HFFc6 (cell line): ENCODE measurements at regions not wholly inside any gene's neighbourhood (a gene's known extent, or its start where the extent isn't known, plus 50 kb on each side); places are given as distances from the start of the nearest gene placed in this dataset.
"Not testable (repeated sequence)": the region's sequence is repeated elsewhere in the genome, so short reads cannot be mapped to it uniquely, and the experiment has no call there.

Experiments used
- DNase-seq: peaks from one replicate; pipeline ENCODE4 v3.0.0-alpha.2; 2018
- H3K27ac Mint-ChIP-seq: 2 replicates; pipeline ENCODE4 v1.8.0; 2020; ENCODE audit warnings: mild to moderate bottlenecking, mixed read lengths
- H3K27me3 Mint-ChIP-seq: 2 replicates; pipeline ENCODE4 v1.8.0; 2021; ENCODE audit warnings: mild to moderate bottlenecking, moderate library complexity, mixed read lengths; ENCODE audit not compliant: insufficient read depth
- H3K36me3 Mint-ChIP-seq: 2 replicates; pipeline ENCODE4 v1.8.0; 2021; ENCODE audit warnings: low read depth, mixed read lengths
- H3K4me1 Mint-ChIP-seq: 2 replicates; pipeline ENCODE4 v1.8.0; 2020; ENCODE audit warnings: low read depth, mixed read lengths
- H3K4me3 Mint-ChIP-seq: 2 replicates; pipeline ENCODE4 v1.8.0; 2020; ENCODE audit warnings: mild to moderate bottlenecking, moderate library complexity, mixed read lengths
- H3K9me3 Mint-ChIP-seq: 2 replicates; pipeline ENCODE4 v1.8.0; 2020; ENCODE audit warnings: mild to moderate bottlenecking, mixed read lengths
- CTCF ChIP-seq: fragments of 200-600 bp; sonication (generic); IDR thresholded peaks from 2 replicates; pipeline ENCODE4 v1.5.0; 2021; ENCODE audit warnings: antibody characterized with exemption, mild to moderate bottlenecking

- Mint-ChIP-seq H3K36me3 (no peaks in the 10 kb centered on the region), H3K27ac (no peak overlapping the region), H3K4me3 (no peak overlapping the region), H3K9me3 (peaks cover 34% of the 10 kb centered on the region), H3K4me1 (no peaks in the 10 kb centered on the region), H3K27me3 (no peaks in the 10 kb centered on the region)
- TF ChIP-seq CTCF = no peak
- no peak for DNase-seq
Observed at GRCh38 chr1:106366627-106367319, 689.7 kb upstream of the PRMT6 start.

- no peaks in the 10 kb centered on the region for H3K36me3 Mint-ChIP-seq
- H3K27ac Mint-ChIP-seq = no peak overlapping the region
- no peak overlapping the region for H3K4me3 Mint-ChIP-seq
- peaks cover 34% of the 10 kb centered on the region for H3K9me3 Mint-ChIP-seq
- DNase-seq = no peak
- no peaks in the 10 kb centered on the region for H3K27me3 Mint-ChIP-seq
- TF ChIP-seq CTCF = no peak
- no peaks in the 10 kb centered on the region for H3K4me1 Mint-ChIP-seq
Observed at GRCh38 chr1:106378261-106378660, 678.2 kb upstream of the PRMT6 start.

GRCh38 chr1:106380772-106381171 is 675.7 kb upstream of the PRMT6 start:
- Mint-ChIP-seq H3K36me3 (no peaks in the 10 kb centered on the region), H3K4me1 (no peaks in the 10 kb centered on the region), H3K27me3 (no peaks in the 10 kb centered on the region), H3K9me3 (peaks cover 33% of the 10 kb centered on the region), H3K4me3 (no peak overlapping the region), H3K27ac (no peak overlapping the region)
- no peak for TF ChIP-seq CTCF
- DNase-seq = no peak

- not testable (repeated sequence) for H3K4me3 Mint-ChIP-seq, H3K27ac Mint-ChIP-seq, DNase-seq, H3K4me1 Mint-ChIP-seq, H3K36me3 Mint-ChIP-seq, H3K27me3 Mint-ChIP-seq
- H3K9me3 Mint-ChIP-seq = peaks cover 35% of the 10 kb centered on the region
Observed at GRCh38 chr1:106389160-106389559, 667.3 kb upstream of the PRMT6 start.

- Mint-ChIP-seq H3K27ac (no peak overlapping the region), H3K4me3 (no peak overlapping the region), H3K36me3 (no peaks in the 10 kb centered on the region), H3K27me3 (no peaks in the 10 kb centered on the region), H3K4me1 (no peaks in the 10 kb centered on the region), H3K9me3 (peaks cover 44% of the 10 kb centered on the region)
- no peak for DNase-seq
- no peak for TF ChIP-seq CTCF
Observed at GRCh38 chr1:106393046-106393445, 663.4 kb upstream of the PRMT6 start.

- Mint-ChIP-seq H3K27me3 (no peaks in the 10 kb centered on the region), H3K27ac (no peak overlapping the region), H3K4me3 (no peak overlapping the region), H3K36me3 (no peaks in the 10 kb centered on the region), H3K9me3 (peaks cover 26% of the 10 kb centered on the region), H3K4me1 (no peaks in the 10 kb centered on the region)
- no peak for TF ChIP-seq CTCF
- DNase-seq = no peak
Observed at GRCh38 chr1:106396020-106396419, 660.5 kb upstream of the PRMT6 start.
